ENCODE measurements at regions not wholly inside any gene's neighbourhood (a gene's known extent, or its start where the extent isn't known, plus 50 kb on each side); places are given as distances from the start of the nearest gene placed in this dataset.
"Not testable (repeated sequence)": the region's sequence is repeated elsewhere in the genome, so short reads cannot be mapped to it uniquely, and the experiment has no call there.

DNA sequence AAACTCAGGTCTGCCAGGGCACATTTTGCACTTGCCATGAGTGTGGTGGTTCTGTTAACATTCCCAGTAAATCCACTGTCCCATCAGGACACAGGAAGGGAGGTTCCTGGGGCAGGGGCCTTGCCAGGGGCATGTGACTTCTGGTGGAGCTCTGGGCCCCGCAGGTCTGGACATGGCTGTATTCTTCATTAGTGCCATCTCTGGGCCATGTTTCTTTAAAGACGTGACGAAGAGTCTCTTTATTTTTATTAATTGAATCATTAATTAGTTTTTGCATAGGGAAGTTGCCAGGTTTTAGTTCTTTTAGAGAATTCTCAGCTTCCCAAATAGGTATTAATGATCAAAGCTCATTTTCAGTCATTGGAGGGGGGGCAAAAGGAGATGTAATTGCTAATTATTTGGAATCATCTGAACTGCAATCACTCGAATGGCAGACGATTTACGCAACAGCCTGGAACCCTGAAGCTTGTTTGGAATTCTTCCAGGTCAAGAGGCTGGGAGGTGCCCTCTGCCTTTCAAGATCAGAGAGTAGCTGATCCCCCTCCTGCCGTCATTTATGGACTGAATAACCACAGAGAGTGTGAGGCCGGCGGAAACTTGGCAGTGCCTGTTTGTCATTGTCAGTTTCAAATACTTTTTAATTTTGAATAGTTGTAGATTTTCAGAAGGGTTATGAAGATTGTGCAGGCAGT is 106.2 kb downstream of the RTP5 start:
- Histone ChIP-seq H3K4me3 (no peak overlapping the region), H3K27me3 (ENCODE audit: low read depth) (no peaks in the 10 kb centered on the region), H3K9me3 (no peaks in the 10 kb centered on the region), H3K36me3 (replicated peaks) (no peaks in the 10 kb centered on the region), H3K4me1 (no peaks in the 10 kb centered on the region)
- in situ Hi-C loops (cut with MboI; ENCODE audit: low sequenced_read_pairs) = no loop called here
- no peak for DNase-seq (ENCODE audit: low spot score in 2 of 2)

DNA sequence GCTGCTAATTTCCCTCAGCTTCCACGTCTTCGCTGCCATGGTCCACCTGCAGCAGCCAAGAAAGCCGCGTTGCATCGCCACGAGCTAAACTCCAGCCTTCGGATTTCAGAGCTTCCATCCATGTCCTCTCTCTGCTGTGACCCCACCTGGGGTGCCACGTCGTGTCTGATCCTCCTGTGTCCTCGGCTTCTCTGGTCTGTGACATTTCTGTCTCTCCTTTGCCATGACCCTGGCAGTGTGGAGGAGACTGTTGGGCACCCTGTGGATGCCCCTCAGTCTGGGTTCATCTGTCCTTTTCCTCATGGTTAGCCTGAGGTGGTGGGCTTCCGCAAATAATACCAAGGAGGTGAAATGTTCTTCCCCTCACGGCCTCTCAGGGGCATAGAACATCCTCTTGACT is 106.8 kb downstream of the RTP5 start:
- in situ Hi-C loops (cut with MboI; ENCODE audit: low sequenced_read_pairs) = no loop called here
- DNase-seq (ENCODE audit: low spot score in 2 of 2) = no peak
- H3K27me3 ChIP-seq (ENCODE audit: low read depth) = no peaks in the 10 kb centered on the region
- H3K36me3 ChIP-seq (replicated peaks) = no peaks in the 10 kb centered on the region
- no peak overlapping the region for H3K4me3 ChIP-seq
- H3K4me1 ChIP-seq = no peaks in the 10 kb centered on the region
- H3K9me3 ChIP-seq = no peaks in the 10 kb centered on the region

DNA sequence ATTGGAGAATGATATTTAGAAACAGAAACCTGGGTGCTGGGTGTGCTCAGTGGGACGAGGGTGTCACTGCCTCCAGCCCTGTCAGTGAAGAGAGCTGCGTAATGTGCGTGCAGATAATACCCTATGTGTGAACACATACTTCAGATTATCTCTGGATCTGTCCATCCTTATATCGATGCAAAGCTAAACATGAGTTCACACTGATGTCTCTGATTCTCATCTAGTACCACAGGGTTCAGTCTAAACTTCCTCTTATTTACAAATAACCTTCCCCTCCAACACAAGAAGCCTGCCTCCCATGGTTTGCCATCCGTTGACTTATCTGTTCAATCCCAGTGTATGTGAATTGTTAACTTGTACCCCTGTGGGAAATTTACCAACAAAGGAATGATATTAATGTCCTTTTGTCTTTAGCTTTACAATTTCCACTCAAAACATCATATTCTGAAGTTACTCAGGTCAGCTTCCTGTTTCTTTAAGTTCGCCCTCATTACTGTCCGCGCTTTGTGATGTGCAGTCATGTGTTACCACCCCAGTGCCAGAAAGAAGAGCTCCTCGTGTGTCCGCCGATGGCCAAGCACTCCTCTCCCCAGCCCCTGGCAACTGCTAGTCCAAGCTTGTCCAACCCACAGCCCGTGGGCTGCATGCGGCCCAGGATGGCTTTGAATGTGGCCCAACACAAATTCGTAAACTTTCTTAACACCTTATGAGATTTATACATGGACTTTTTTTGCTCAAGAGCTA is 108.2 kb downstream of the RTP5 start:
- in situ Hi-C loops (cut with MboI; ENCODE audit: low sequenced_read_pairs) = no loop called here
- Histone ChIP-seq H3K9me3 (no peaks in the 10 kb centered on the region), H3K4me1 (no peaks in the 10 kb centered on the region), H3K27me3 (ENCODE audit: low read depth) (no peaks in the 10 kb centered on the region), H3K4me3 (no peak overlapping the region), H3K36me3 (replicated peaks) (no peaks in the 10 kb centered on the region)
- DNase-seq (ENCODE audit: low spot score in 2 of 2) = no peak

- in situ Hi-C loops (cut with MboI; ENCODE audit: low sequenced_read_pairs) = no loop called here
- no peak for DNase-seq (ENCODE audit: low spot score in 2 of 2)
- H3K4me3 ChIP-seq = no peak overlapping the region
- no peaks in the 10 kb centered on the region for H3K36me3 ChIP-seq (replicated peaks)
- H3K9me3 ChIP-seq = no peaks in the 10 kb centered on the region
- no peaks in the 10 kb centered on the region for H3K4me1 ChIP-seq
- no peaks in the 10 kb centered on the region for H3K27me3 ChIP-seq (ENCODE audit: low read depth)
These were observed 109.1 kb downstream of the RTP5 start for GRCh38 chr2:241978670-241979069.

DNA sequence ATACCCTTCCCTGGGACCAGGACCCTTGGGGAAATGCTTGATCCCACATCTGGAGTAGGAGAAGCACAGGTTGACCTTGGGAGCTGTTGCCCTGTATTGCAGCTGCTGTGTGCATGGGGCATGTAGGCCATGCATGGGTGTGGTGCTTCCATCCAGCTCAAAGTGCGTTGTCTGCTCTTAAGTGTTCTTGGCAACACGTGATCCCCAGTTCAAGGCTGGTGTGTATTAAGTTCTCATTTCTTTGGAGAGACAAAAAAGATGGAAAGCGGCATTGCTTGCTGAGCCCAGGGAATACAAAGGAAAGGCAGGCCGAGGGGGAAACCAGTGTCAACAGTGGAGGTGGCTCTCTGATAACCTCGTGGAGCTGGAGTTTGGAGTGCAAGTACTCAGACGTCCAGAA is 110.7 kb downstream of the RTP5 start:
- in situ Hi-C loops (cut with MboI; ENCODE audit: low sequenced_read_pairs) = no loop called here
- Histone ChIP-seq H3K4me3 (no peak overlapping the region), H3K36me3 (replicated peaks) (no peaks in the 10 kb centered on the region), H3K27me3 (ENCODE audit: low read depth) (0 out of 2 replicates have a peak, but pooled peaks cover 2% of the 10 kb centered on the region), H3K4me1 (no peaks in the 10 kb centered on the region), H3K9me3 (no peaks in the 10 kb centered on the region)
- DNase-seq (ENCODE audit: low spot score in 2 of 2) = no peak

DNA sequence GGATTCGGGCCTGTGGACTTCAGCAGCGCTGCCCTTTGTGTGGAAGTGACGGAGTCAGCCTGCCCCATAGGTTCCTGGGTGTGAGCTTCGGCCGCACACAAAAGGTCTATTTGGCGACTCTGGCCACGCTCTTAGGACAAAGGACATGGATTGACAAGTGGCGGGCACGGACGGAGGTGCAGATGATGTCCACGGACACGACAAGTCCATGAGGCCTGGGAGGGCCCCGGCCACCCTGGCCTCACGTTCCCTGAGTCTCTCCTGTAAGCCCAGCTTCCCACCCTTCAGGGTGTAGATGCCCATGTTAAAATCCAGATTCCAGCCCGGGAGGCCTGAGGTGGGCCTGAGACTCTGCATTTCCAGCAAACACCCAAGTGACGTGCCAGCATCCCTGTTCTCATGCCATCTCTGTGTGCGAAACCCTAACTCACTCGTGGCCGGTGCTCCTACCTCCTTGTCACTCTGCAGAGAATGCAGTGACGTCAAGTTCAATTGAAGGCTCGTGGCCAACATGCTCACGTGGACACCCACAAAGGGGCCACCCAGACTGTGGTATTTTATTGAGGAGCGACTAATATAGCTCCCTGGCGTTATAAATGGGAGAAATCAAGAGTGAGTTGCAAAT is 111.7 kb downstream of the RTP5 start:
- Histone ChIP-seq H3K4me3 (no peak overlapping the region), H3K4me1 (no peaks in the 10 kb centered on the region), H3K9me3 (no peaks in the 10 kb centered on the region), H3K27me3 (ENCODE audit: low read depth) (0 out of 2 replicates have a peak, but pooled peaks cover 2% of the 10 kb centered on the region), H3K36me3 (replicated peaks) (no peaks in the 10 kb centered on the region)
- in situ Hi-C loops (cut with MboI; ENCODE audit: low sequenced_read_pairs) = no loop called here
- DNase-seq (ENCODE audit: low spot score in 2 of 2) = no peak

- H3K9me3 ChIP-seq = no peaks in the 10 kb centered on the region
- H3K4me3 ChIP-seq = no peak overlapping the region
- H3K4me1 ChIP-seq = no peaks in the 10 kb centered on the region
- no peaks in the 10 kb centered on the region for H3K36me3 ChIP-seq (replicated peaks)
- no peak for DNase-seq (ENCODE audit: low spot score in 2 of 2)
- in situ Hi-C loops (cut with MboI; ENCODE audit: low sequenced_read_pairs) = no loop called here
- H3K27me3 ChIP-seq (ENCODE audit: low read depth) = 0 out of 2 replicates have a peak, but pooled peaks cover 2% of the 10 kb centered on the region
These were observed 113.4 kb downstream of the RTP5 start for GRCh38 chr2:241982706-241983570.

DNA sequence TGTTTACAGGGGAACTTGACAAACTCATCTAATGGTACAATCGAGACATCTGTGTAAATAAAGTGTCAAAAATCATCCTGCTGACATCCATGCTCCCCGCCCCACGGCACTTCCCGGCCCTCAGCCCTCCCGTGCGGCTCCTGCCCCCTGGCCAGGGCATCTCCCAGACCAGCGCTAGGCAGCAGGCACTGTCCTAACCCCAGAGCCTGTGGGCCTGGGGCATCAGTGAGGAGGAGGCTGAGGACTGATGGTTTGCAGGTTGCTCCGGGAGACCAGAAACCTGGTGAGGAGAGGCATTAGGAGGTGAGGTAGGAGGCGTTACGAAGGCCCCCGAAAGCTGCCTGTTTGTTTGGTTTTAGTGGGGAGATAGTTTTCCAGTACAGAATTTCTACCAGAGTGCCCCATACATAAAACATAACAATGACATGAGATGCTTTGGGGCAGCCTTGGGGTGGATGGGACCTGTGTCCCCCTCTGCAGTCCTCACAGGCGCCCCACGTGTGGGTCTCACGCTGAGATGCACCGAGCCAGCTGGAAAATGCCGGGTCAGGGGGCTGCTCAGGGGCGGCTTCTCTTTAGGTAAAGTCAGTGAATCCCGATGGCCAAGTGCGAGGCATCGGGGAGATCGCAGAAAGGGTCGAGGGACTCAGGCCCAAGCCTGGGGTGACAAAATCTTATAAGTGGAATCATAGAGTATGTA is 114.2 kb downstream of the RTP5 start:
- Histone ChIP-seq H3K27me3 (ENCODE audit: low read depth) (0 out of 2 replicates have a peak, but pooled peaks cover 2% of the 10 kb centered on the region), H3K9me3 (no peaks in the 10 kb centered on the region), H3K4me1 (no peaks in the 10 kb centered on the region), H3K36me3 (replicated peaks) (no peaks in the 10 kb centered on the region), H3K4me3 (no peak overlapping the region)
- in situ Hi-C loops (cut with MboI; ENCODE audit: low sequenced_read_pairs) = no loop called here
- DNase-seq (ENCODE audit: low spot score in 2 of 2) = no peak

GRCh38 chr2:241984271-241984655 is 114.7 kb downstream of the RTP5 start:
- H3K27me3 ChIP-seq (ENCODE audit: low read depth) = 0 out of 2 replicates have a peak, but pooled peaks cover 2% of the 10 kb centered on the region
- no peaks in the 10 kb centered on the region for H3K36me3 ChIP-seq (replicated peaks)
- H3K4me3 ChIP-seq = no peak overlapping the region
- H3K9me3 ChIP-seq = no peaks in the 10 kb centered on the region
- no peak for DNase-seq (ENCODE audit: low spot score in 2 of 2)
- no peaks in the 10 kb centered on the region for H3K4me1 ChIP-seq
- in situ Hi-C loops (cut with MboI; ENCODE audit: low sequenced_read_pairs) = no loop called here

DNA sequence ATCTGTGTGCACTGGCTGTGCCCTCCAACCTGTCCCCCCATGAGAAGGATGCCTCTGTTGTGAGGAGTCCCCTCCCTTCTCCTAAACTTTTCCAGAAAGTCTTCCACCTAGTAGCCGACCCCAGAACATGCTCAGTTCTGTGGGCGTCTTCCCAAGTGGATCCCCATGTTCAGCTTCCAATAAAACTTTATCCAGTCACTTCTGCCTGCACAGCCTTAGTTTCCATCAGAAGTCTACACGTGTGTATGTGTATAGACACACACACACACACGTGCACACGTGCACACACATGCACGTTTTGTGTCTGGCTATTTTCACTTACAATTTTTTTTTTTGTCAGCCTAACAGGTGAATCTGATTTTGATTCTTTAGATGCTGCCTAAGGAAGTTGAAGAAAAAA is 115.1 kb downstream of the RTP5 start:
- no peaks in the 10 kb centered on the region for H3K4me1 ChIP-seq
- in situ Hi-C loops (cut with MboI; ENCODE audit: low sequenced_read_pairs) = no loop called here
- H3K27me3 ChIP-seq (ENCODE audit: low read depth) = 0 out of 2 replicates have a peak, but pooled peaks cover 2% of the 10 kb centered on the region
- no peaks in the 10 kb centered on the region for H3K9me3 ChIP-seq
- DNase-seq (ENCODE audit: low spot score in 2 of 2) = no peak
- H3K4me3 ChIP-seq = no peak overlapping the region
- no peaks in the 10 kb centered on the region for H3K36me3 ChIP-seq (replicated peaks)

GRCh38 chr2:241985161-241985985 is 115.8 kb downstream of the RTP5 start:
- in situ Hi-C loops (cut with MboI; ENCODE audit: low sequenced_read_pairs); H3K4me3 ChIP-seq; H3K36me3 ChIP-seq (replicated peaks); H3K9me3 ChIP-seq; H3K27me3 ChIP-seq (ENCODE audit: low read depth); H3K4me1 ChIP-seq; DNase-seq (ENCODE audit: low spot score in 2 of 2): not testable (repeated sequence)

- Histone ChIP-seq H3K4me3 (no peak overlapping the region), H3K9me3 (no peaks in the 10 kb centered on the region), H3K36me3 (replicated peaks) (no peaks in the 10 kb centered on the region), H3K27me3 (ENCODE audit: low read depth) (0 out of 2 replicates have a peak, but pooled peaks cover 2% of the 10 kb centered on the region), H3K4me1 (no peaks in the 10 kb centered on the region)
- in situ Hi-C loops (cut with MboI; ENCODE audit: low sequenced_read_pairs) = no loop called here
- no peak for DNase-seq (ENCODE audit: low spot score in 2 of 2)
These were observed 116.4 kb downstream of the RTP5 start for GRCh38 chr2:241985986-241986329.

Measured in HAP-1 (cell line).